Neural cell (in vitro differentiated cells): ENCODE measurements at regions not wholly inside any gene's neighbourhood (a gene's known extent, or its start where the extent isn't known, plus 50 kb on each side); places are given as distances from the start of the nearest gene placed in this dataset.

ENCODE experiments used
- CTCF ChIP-seq: fragments of 450-650 bp; IDR thresholded peaks from 2 replicates; pipeline ENCODE4 v1.5.1; 2014; ENCODE audit warnings: antibody characterized with exemption, mild to moderate bottlenecking, moderate library complexity; ENCODE audit not compliant: poor library complexity, severe bottlenecking
- EP300 ChIP-seq: fragments of 450-650 bp; conservative IDR thresholded peaks from 2 replicates; pipeline ENCODE4 v1.6.1; 2014; ENCODE audit warnings: antibody characterized with exemption, mild to moderate bottlenecking, moderate library complexity; ENCODE audit not compliant: poor library complexity, severe bottlenecking
- EZH2 ChIP-seq: fragments of 200-600, 300-800 bp; shearing (Covaris generic), sonication (generic); IDR thresholded peaks from 2 replicates; pipeline ENCODE4 v1.6.1; 2014; ENCODE audit warnings: antibody characterized with exemption, low read length, borderline replicate concordance, mild to moderate bottlenecking; ENCODE audit not compliant: insufficient read depth, poor library complexity, severe bottlenecking
- MXI1 ChIP-seq: fragments of 450-650 bp; conservative IDR thresholded peaks from 2 replicates; pipeline ENCODE4 v1.6.1; 2014; ENCODE audit warnings: antibody characterized with exemption, mild to moderate bottlenecking; ENCODE audit not compliant: poor library complexity, severe bottlenecking
- POLR2AphosphoS5 ChIP-seq: IDR thresholded peaks from 2 replicates; pipeline ENCODE4 v1.6.1; 2012
- RAD21 ChIP-seq: fragments of 450-650 bp; conservative IDR thresholded peaks from 2 replicates; pipeline ENCODE4 v1.6.1; 2014; ENCODE audit warnings: antibody characterized with exemption, mild to moderate bottlenecking, moderate library complexity
- REST ChIP-seq: IDR thresholded peaks from 2 replicates; pipeline ENCODE4 v1.6.1; 2012; ENCODE audit warnings: borderline replicate concordance
- SMC3 ChIP-seq: fragments of 450-650 bp; conservative IDR thresholded peaks from 2 replicates; pipeline ENCODE4 v1.6.1; 2014; ENCODE audit warnings: antibody characterized with exemption, mild to moderate bottlenecking, moderate library complexity; ENCODE audit not compliant: poor library complexity
- TAF1 ChIP-seq: IDR thresholded peaks from 2 replicates; pipeline ENCODE4 v1.6.1; 2012; ENCODE audit warnings: low read depth

- peak; percentile 31 for TF ChIP-seq RAD21
- no peak for TF ChIP-seq CTCF
- peak; percentile 31 for TF ChIP-seq EP300
- no peak for TF ChIP-seq MXI1
- no peak for TF ChIP-seq TAF1
- no peak for TF ChIP-seq POLR2AphosphoS5
- no peak for TF ChIP-seq EZH2
- no peak for TF ChIP-seq SMC3
- TF ChIP-seq REST: peak; percentile 88
Observed at GRCh38 chr18:28575123-28575522, 398.2 kb upstream of the CDH2 start.
